HepG2 (cell line): ENCODE measurements at regions not wholly inside any gene's neighbourhood (a gene's known extent, or its start where the extent isn't known, plus 50 kb on each side); places are given as distances from the start of the nearest gene placed in this dataset.

Experiments
- ATAC-seq: fragments of 200-7000 bp; cut with Tn5 transposase; 3 replicates; pipeline ENCODE4 v1.9.1; 2020; ENCODE audit warnings: mild to moderate bottlenecking, moderate library complexity
- BruUV-seq: library from RNA; stranded (reverse); fragments of 400-500 nt; replicated peaks from 2 replicates; lab custom pipeline; 2021; lab: Mats Ljungman, UMichigan
- CTCF ChIA-PET: fragments of 300-600 bp; formaldehyde crosslinking; extraction: SDS; loops from one replicate; lab custom pipeline; 2021; ENCODE audit warnings: low total read pairs, inconsistent platforms, low intra/inter-chr PET ratio; lab: Yijun Ruan, JAX
- POLR2A ChIA-PET: fragments of 350-600 bp; sonication (Branson Sonifier 250); formaldehyde crosslinking; loops from one replicate; lab custom pipeline; 2020; ENCODE audit warnings: antibody characterized with exemption, inconsistent platforms; lab: Yijun Ruan, JAX
- DNase-seq: peaks from one replicate; pipeline ENCODE4 v3.0.0-alpha.2; 2015; ENCODE audit warnings: low spot score
- FAIRE-seq: peaks from 3 replicates; lab custom pipeline; 2011; peaks lifted over from hg19 to GRCh38; lab: Jason Lieb, UNC
- H2AFZ ChIP-seq: one replicate; pipeline ENCODE4 v1.6.1; 2011; ENCODE audit warnings: low read length, inconsistent platforms
- H3K27ac ChIP-seq: fragments of 300-600 bp; 3 replicates; pipeline ENCODE4 v1.8.0; 2011; ENCODE audit warnings: mixed run types, mild to moderate bottlenecking, mixed read lengths, low read length, inconsistent platforms; ENCODE audit not compliant: insufficient read depth; ENCODE audit errors: extremely low read length
- H3K27me3 ChIP-seq, 2 experiments: fragments of 200-600 bp in 1 of 2; 2 replicates in 1 of 2; 3 replicates in 1 of 2; pipeline versions ENCODE4 v1.6.0 to v1.8.0; 2011; ENCODE audit warnings: low read length in 2 of 2, mild to moderate bottlenecking in 2 of 2, moderate library complexity in 2 of 2, inconsistent platforms in 1 of 2; ENCODE audit not compliant: insufficient read depth in 2 of 2, control insufficient read depth in 1 of 2
- H3K36me3 ChIP-seq, 2 experiments: fragments of 200-600 bp in 1 of 2; replicated peaks in 1 of 2; 2 replicates in 1 of 2; 3 replicates in 1 of 2; pipeline versions ENCODE4 v1.5.1 to v1.8.0; 2011; ENCODE audit warnings: low read length in 2 of 2, inconsistent platforms in 1 of 2; ENCODE audit not compliant: insufficient read depth in 2 of 2, control insufficient read depth in 1 of 2
- H3K4me1 ChIP-seq: 2 replicates; pipeline ENCODE4 v1.5.1; 2012; ENCODE audit warnings: low read length, inconsistent platforms; ENCODE audit not compliant: insufficient read depth
- H3K4me2 ChIP-seq: 2 replicates; pipeline ENCODE4 v1.6.0; 2011; ENCODE audit warnings: low read depth, low read length, inconsistent platforms
- H3K4me3 ChIP-seq, 3 experiments: fragments of 200-600 bp in 1 of 3; sonication (generic), shearing (Covaris generic) in 1 of 3; replicated peaks in 1 of 3; 2 replicates each; pipeline ENCODE4 v1.5.1; 2011 to 2016; ENCODE audit warnings: low read length in 3 of 3, inconsistent platforms in 2 of 3, low read depth in 2 of 3, mild to moderate bottlenecking in 2 of 3, control low read depth in 1 of 3, mixed read lengths in 1 of 3; ENCODE audit not compliant: insufficient read depth in 1 of 3
- H3K79me2 ChIP-seq: one replicate; pipeline ENCODE4 v1.6.1; 2011; ENCODE audit warnings: low read length, inconsistent platforms; ENCODE audit not compliant: insufficient read depth
- H3K9ac ChIP-seq: 2 replicates; pipeline ENCODE4 v1.6.0; 2011; ENCODE audit warnings: mild to moderate bottlenecking, low read depth, low read length, inconsistent platforms; ENCODE audit not compliant: insufficient read depth
- H3K9me3 ChIP-seq: 2 replicates; pipeline ENCODE4 v1.5.1; 2012; ENCODE audit warnings: mild to moderate bottlenecking, low read length
- H4K20me1 ChIP-seq: 2 replicates; pipeline ENCODE4 v1.6.0; 2011; ENCODE audit warnings: inconsistent platforms, mild to moderate bottlenecking, low read length, moderate library complexity; ENCODE audit not compliant: insufficient read depth
- EHMT2 ChIP-seq: fragments of 200-600 bp; sonication (generic); IDR thresholded peaks from 2 replicates; pipeline ENCODE4 v1.7.0; 2017; ENCODE audit warnings: antibody characterized with exemption, low read depth, low read length, borderline replicate concordance
- HNRNPK ChIP-seq: fragments of 200-400 bp; formaldehyde crosslinking; IDR thresholded peaks from 2 replicates; pipeline ENCODE4 v1.6.1; 2018; ENCODE audit warnings: low read length, low read depth, moderate library complexity, mild to moderate bottlenecking; ENCODE audit not compliant: poor library complexity, severe bottlenecking
- IRF2 ChIP-seq: IDR thresholded peaks from 2 replicates; pipeline ENCODE4 v1.6.1; 2018; ENCODE audit warnings: missing genetic modification reagents, missing compliant biosample characterization
- MEIS2 ChIP-seq: sonication (generic); formaldehyde crosslinking; IDR thresholded peaks from 2 replicates; pipeline ENCODE4 v1.9.0; 2021; ENCODE audit warnings: mild to moderate bottlenecking, missing genetic modification reagents
- NR3C1 ChIP-seq: sonication (generic); formaldehyde crosslinking; IDR thresholded peaks from 2 replicates; pipeline ENCODE4 v1.4.0; 2020; ENCODE audit warnings: missing genetic modification reagents
- TCF7L2 ChIP-seq: IDR thresholded peaks from 2 replicates; pipeline ENCODE4 v1.6.1; 2011; ENCODE audit warnings: mild to moderate bottlenecking, low read depth, low read length, moderate library complexity
- TMF1 ChIP-seq: sonication (generic); formaldehyde crosslinking; IDR thresholded peaks from 2 replicates; pipeline ENCODE4 v1.8.1; 2022; ENCODE audit warnings: low read depth, missing genetic modification reagents
- YEATS2 ChIP-seq: sonication (generic); formaldehyde crosslinking; IDR thresholded peaks from 2 replicates; pipeline ENCODE4 v1.4.0; 2020; ENCODE audit warnings: missing genetic modification reagents, borderline replicate concordance
- ZNF468 ChIP-seq: sonication (generic); formaldehyde crosslinking; IDR thresholded peaks from 2 replicates; pipeline ENCODE4 v1.8.0; 2022; ENCODE audit warnings: mild to moderate bottlenecking, moderate library complexity, missing genetic modification reagents
- ZNF720 ChIP-seq: sonication (generic); formaldehyde crosslinking; IDR thresholded peaks from 2 replicates; pipeline ENCODE4 v1.4.0; 2020; ENCODE audit warnings: missing genetic modification reagents
- WGBS: methylation state at CpG from one replicate; pipeline ENCODE4 v1.1.6; 2017; ENCODE audit warnings: low lambda C conversion rate; 5-methylcytosine and 5-hydroxymethylcytosine counted together
- in situ Hi-C: cut with HindIII; loops from 2 replicates; pipeline ENCODE4 v1.10.0; 2017; ENCODE audit warnings: low pct_unique_long_range_greater_than_20kb; ENCODE audit not compliant: extremely low pct_ligation_motif_present
- intact Hi-C: fragments of 100-400 bp; cut with micrococcal nuclease; formaldehyde crosslinking; loops from one replicate; pipeline ENCODE4 v1.10.0; 2022; ENCODE audit not compliant: unreplicated experiment
- TF ChIP-seq, protein P1 (sequence below), 2 experiments: fragments of 450-650 bp in 1 of 2; sonication (generic) in 1 of 2; formaldehyde crosslinking; IDR thresholded peaks; 2 replicates each; pipeline versions ENCODE4 v1.5.0 to v1.8.0; 2020 to 2022; ENCODE audit warnings: mild to moderate bottlenecking in 1 of 2, missing genetic modification reagents in 1 of 2
- TF ChIP-seq, protein P2 (sequence below): sonication (generic); formaldehyde crosslinking; IDR thresholded peaks from 2 replicates; pipeline ENCODE4 v1.5.1; 2020; ENCODE audit warnings: missing genetic modification reagents, mild to moderate bottlenecking, borderline replicate concordance

DNA sequence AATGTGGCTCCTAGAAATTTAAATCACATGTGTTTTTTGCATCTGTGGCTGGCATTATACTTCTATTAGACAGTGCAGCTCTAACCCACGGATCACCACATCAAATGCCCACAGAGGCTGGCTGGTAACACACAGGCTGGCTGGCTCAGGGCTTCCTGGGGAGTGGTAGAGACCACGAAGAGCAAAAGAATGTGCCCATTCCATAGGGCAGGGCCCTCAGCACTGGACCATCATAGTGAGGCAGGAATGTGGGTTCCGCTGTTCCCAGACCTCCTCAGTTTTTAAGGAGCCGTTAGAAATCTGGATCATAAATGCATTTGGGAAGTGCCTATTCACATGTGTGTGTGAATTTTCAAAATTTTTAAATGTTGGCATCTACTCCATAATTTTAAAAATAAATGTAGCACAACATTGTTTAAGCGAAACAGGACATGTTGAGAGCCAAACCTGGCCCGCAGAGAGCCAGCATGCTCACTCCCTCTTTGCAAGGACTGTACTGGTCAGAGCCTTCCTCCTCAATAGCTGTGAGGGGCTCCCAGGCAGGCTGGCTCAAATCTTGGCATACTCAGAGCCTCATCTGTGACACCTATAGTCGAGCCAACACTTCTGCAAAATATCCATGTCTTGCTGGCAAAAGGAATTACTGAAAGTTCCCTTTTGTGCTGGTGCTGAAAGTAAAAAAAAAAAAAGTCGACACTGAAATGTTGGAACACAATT is 190.5 kb downstream of the FNDC1 start:
- Histone ChIP-seq H3K27ac (no peak overlapping the region), H3K4me2 (no peak overlapping the region), H3K27me3 (peaks cover 0 to 9% of the 10 kb centered on the region in 2 experiments; a peak in 1 of 5 replicates), H2AFZ (no peak overlapping the region), H3K4me3 (no peak overlapping the region), H3K4me1 (no peaks in the 10 kb centered on the region), H3K79me2 (no peaks in the 10 kb centered on the region), H3K36me3 (no peaks in the 10 kb centered on the region), H3K9me3 (no peaks in the 10 kb centered on the region), H3K9ac (no peak overlapping the region), H4K20me1 (no peaks in the 10 kb centered on the region)
- 9% methylated on average over 8 of the region's 8 CpGs for WGBS
- intact Hi-C loops, result no loop called here
- BruUV-seq, result no TSS peak
- ATAC-seq, result no peak
- no peak for FAIRE-seq
- POLR2A ChIA-PET, result no interaction called here
- CTCF ChIA-PET, result no interaction called here
- in situ Hi-C loops, result no loop called here
- no peak for DNase-seq
- TF ChIP-seq ZNF720 (CRISPR knock-in tag) (no peak), MEIS2 (no peak), TMF1 (CRISPR knock-in tag) (no peak), TCF7L2 (no peak), IRF2 (CRISPR knock-in tag) (no peak), HNRNPK (no peak), YEATS2 (no peak), ZNF468 (CRISPR knock-in tag) (no peak), EHMT2 (no peak), NR3C1 (no peak)
- TF ChIP-seq, protein P1, sequence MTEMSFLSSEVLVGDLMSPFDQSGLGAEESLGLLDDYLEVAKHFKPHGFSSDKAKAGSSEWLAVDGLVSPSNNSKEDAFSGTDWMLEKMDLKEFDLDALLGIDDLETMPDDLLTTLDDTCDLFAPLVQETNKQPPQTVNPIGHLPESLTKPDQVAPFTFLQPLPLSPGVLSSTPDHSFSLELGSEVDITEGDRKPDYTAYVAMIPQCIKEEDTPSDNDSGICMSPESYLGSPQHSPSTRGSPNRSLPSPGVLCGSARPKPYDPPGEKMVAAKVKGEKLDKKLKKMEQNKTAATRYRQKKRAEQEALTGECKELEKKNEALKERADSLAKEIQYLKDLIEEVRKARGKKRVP (CRISPR knock-in tag; IDR thresholded peaks at IDR 0.05), result no peak
- TF ChIP-seq, protein P2, sequence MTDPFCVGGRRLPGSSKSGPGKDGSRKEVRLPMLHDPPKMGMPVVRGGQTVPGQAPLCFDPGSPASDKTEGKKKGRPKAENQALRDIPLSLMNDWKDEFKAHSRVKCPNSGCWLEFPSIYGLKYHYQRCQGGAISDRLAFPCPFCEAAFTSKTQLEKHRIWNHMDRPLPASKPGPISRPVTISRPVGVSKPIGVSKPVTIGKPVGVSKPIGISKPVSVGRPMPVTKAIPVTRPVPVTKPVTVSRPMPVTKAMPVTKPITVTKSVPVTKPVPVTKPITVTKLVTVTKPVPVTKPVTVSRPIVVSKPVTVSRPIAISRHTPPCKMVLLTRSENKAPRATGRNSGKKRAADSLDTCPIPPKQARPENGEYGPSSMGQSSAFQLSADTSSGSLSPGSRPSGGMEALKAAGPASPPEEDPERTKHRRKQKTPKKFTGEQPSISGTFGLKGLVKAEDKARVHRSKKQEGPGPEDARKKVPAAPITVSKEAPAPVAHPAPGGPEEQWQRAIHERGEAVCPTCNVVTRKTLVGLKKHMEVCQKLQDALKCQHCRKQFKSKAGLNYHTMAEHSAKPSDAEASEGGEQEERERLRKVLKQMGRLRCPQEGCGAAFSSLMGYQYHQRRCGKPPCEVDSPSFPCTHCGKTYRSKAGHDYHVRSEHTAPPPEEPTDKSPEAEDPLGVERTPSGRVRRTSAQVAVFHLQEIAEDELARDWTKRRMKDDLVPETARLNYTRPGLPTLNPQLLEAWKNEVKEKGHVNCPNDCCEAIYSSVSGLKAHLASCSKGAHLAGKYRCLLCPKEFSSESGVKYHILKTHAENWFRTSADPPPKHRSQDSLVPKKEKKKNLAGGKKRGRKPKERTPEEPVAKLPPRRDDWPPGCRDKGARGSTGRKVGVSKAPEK (CRISPR knock-in tag), result no peak
